Skeletal muscle tissue (tissue), 3 donors: ENCODE measurements at regions not wholly inside any gene's neighbourhood (a gene's known extent, or its start where the extent isn't known, plus 50 kb on each side); places are given as distances from the start of the nearest gene placed in this dataset.

Experiments
- H3K27ac ChIP-seq: one replicate; pipeline ENCODE4 v1.7.0; 2013; ENCODE audit warnings: mild to moderate bottlenecking, low read depth, low read length, inconsistent platforms
- H3K27me3 ChIP-seq, 3 donors: one replicate each; pipeline ENCODE4 v1.7.0; 2013; ENCODE audit warnings: low read length in 3 of 3; ENCODE audit not compliant: control insufficient read depth in 3 of 3, insufficient read depth in 3 of 3
- H3K36me3 ChIP-seq, 3 donors: one replicate each; pipeline ENCODE4 v1.7.0; 2013; ENCODE audit warnings: low read length in 3 of 3; ENCODE audit not compliant: control insufficient read depth in 3 of 3, insufficient read depth in 3 of 3
- H3K4me1 ChIP-seq, 3 donors: one replicate each; pipeline ENCODE4 v1.7.0; 2013; ENCODE audit warnings: low read length in 3 of 3, mild to moderate bottlenecking in 3 of 3; ENCODE audit not compliant: control insufficient read depth in 3 of 3, insufficient read depth in 3 of 3
- H3K4me3 ChIP-seq, 3 donors: one replicate each; pipeline ENCODE4 v1.7.0; 2013; ENCODE audit warnings: low read length in 3 of 3
- H3K9ac ChIP-seq, 3 donors: one replicate each; pipeline ENCODE4 v1.7.0; 2013; ENCODE audit warnings: low read length in 3 of 3, mild to moderate bottlenecking in 3 of 3, moderate library complexity in 2 of 3, low read depth in 1 of 3
- H3K9me3 ChIP-seq, 3 donors: one replicate each; pipeline ENCODE4 v1.7.0; 2013; ENCODE audit warnings: low read length in 3 of 3; ENCODE audit not compliant: control insufficient read depth in 3 of 3
- donor health status: Osteomylitis.

- H3K4me1 ChIP-seq = no peaks in the 10 kb centered on the region
- no peak overlapping the region for H3K9ac ChIP-seq
- no peaks in the 10 kb centered on the region for H3K9me3 ChIP-seq
- no peak overlapping the region for H3K27ac ChIP-seq
- no peak overlapping the region for H3K4me3 ChIP-seq
- no peaks in the 10 kb centered on the region for H3K36me3 ChIP-seq
- no peaks in the 10 kb centered on the region for H3K27me3 ChIP-seq
Measured at GRCh38 chr5:87936667-87937066, 332.0 kb downstream of the TMEM161B start.

GRCh38 chr5:87924436-87924835, 344.2 kb downstream of the TMEM161B start:
- H3K4me1 ChIP-seq = no peaks in the 10 kb centered on the region
- no peak overlapping the region for H3K27ac ChIP-seq
- no peak overlapping the region for H3K9ac ChIP-seq
- H3K36me3 ChIP-seq = no peaks in the 10 kb centered on the region
- H3K27me3 ChIP-seq = no peaks in the 10 kb centered on the region
- H3K4me3 ChIP-seq = no peak overlapping the region
- no peaks in the 10 kb centered on the region for H3K9me3 ChIP-seq

GRCh38 chr5:87916320-87916719, 352.3 kb downstream of the TMEM161B start:
- H3K9me3 ChIP-seq = no peaks in the 10 kb centered on the region
- no peak overlapping the region for H3K27ac ChIP-seq
- H3K9ac ChIP-seq = no peak overlapping the region
- no peak overlapping the region for H3K4me3 ChIP-seq
- no peaks in the 10 kb centered on the region for H3K36me3 ChIP-seq
- H3K4me1 ChIP-seq = no peaks in the 10 kb centered on the region
- no peaks in the 10 kb centered on the region for H3K27me3 ChIP-seq

DNA sequence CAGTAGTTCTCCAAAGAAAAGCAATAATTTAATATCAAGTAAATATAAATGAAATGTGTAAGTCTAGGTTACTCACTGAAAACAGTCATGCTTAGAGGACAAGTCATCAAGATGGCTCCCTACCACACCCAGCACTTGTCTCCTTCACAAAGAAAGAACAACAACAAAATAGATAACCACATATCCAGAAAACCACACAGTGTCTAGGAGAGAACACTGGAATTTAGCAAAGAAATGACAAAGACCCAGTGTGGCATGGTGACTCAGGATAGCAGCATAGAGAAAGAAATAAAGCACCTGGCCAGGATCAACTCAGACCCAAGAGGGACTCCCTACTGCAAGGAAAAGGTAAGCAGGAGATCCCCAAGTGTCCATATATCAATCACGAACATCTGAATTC, 356.2 kb downstream of the TMEM161B start:
- no peaks in the 10 kb centered on the region for H3K27me3 ChIP-seq
- H3K9ac ChIP-seq = no peak overlapping the region
- H3K36me3 ChIP-seq = no peaks in the 10 kb centered on the region
- H3K27ac ChIP-seq = no peak overlapping the region
- H3K9me3 ChIP-seq = no peaks in the 10 kb centered on the region
- H3K4me1 ChIP-seq = no peaks in the 10 kb centered on the region
- H3K4me3 ChIP-seq = no peak overlapping the region

DNA sequence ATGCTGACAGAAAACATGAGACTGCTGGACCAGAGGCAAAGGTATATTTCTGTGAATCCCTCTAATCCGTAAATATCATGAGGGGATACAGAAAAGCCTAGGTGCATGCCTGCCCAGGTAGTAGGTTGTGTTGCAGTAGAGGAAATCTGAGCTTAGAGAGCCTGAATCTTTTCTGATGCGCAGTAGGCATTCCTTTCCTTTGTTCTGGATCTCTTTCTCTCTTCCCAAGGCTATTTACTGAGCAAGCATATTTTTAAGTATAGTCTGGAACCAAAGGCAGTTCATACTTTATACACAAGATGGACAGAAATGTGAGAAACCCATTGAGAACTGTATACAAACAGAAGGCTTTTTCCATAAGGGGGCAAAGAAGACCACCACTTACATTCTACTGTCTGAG, 359.3 kb downstream of the TMEM161B start:
- Histone ChIP-seq H3K27me3 (no peaks in the 10 kb centered on the region), H3K9me3 (no peaks in the 10 kb centered on the region), H3K27ac (no peak overlapping the region), H3K9ac (no peak overlapping the region), H3K36me3 (no peaks in the 10 kb centered on the region), H3K4me3 (no peak overlapping the region), H3K4me1 (no peaks in the 10 kb centered on the region)

GRCh38 chr5:87906962-87907361, 361.7 kb downstream of the TMEM161B start:
- no peaks in the 10 kb centered on the region for H3K4me1 ChIP-seq
- no peaks in the 10 kb centered on the region for H3K27me3 ChIP-seq
- H3K9me3 ChIP-seq = no peaks in the 10 kb centered on the region
- H3K27ac ChIP-seq = no peak overlapping the region
- no peak overlapping the region for H3K9ac ChIP-seq
- no peaks in the 10 kb centered on the region for H3K36me3 ChIP-seq
- H3K4me3 ChIP-seq = no peak overlapping the region

- no peaks in the 10 kb centered on the region for H3K4me1 ChIP-seq
- H3K4me3 ChIP-seq = no peak overlapping the region
- no peaks in the 10 kb centered on the region for H3K9me3 ChIP-seq
- H3K27me3 ChIP-seq = no peaks in the 10 kb centered on the region
- H3K9ac ChIP-seq = no peak overlapping the region
- no peak overlapping the region for H3K27ac ChIP-seq
- H3K36me3 ChIP-seq = no peaks in the 10 kb centered on the region
Measured at GRCh38 chr5:87900419-87900818, 368.2 kb downstream of the TMEM161B start.

DNA sequence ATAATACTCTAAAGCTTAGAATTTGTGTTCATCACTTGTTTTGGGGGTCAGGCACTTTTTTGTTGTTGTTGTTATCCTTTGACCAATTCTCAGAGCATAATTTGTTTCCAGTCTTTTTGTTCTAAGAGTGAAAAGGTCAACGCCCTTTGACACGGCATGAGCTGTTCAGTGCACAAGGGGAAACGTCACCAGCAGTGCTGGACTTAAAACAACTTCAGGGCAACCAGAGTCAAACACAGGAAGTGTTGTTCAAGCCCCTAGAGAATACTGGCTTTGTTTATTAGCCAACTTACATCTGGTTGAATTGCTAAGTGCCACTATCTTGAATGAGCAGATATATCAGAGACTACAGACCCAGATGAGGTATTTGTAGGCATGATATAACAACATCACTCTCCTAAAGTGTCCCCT, 368.9 kb downstream of the TMEM161B start:
- no peaks in the 10 kb centered on the region for H3K27me3 ChIP-seq
- no peak overlapping the region for H3K4me3 ChIP-seq
- H3K9me3 ChIP-seq = no peaks in the 10 kb centered on the region
- no peaks in the 10 kb centered on the region for H3K36me3 ChIP-seq
- H3K9ac ChIP-seq = no peak overlapping the region
- H3K4me1 ChIP-seq = no peaks in the 10 kb centered on the region
- peak overlapping the region; percentile 38 for H3K27ac ChIP-seq

DNA sequence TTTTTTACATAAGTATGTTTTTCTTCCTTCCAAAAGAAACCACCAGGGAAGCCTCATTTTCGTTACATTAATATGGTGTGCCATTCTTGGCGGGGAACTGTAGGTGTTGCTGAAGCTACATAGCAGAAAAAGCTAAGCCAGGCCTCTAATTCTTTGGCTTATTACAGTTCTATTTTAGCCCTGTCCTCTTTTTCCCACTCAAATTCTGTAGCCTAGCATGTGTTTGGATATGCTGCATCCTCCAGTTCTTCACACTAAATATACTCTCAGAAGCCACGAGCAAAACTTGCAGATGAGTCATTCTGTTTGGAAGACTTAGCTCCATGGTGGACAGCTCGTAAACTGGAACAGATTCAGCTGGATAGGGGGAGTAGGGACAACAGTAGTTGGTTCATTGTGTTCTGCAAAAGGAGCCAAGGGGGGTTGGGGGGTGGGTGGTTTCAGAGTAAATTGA, 369.4 kb downstream of the TMEM161B start:
- Histone ChIP-seq H3K4me3 (no peak overlapping the region), H3K4me1 (no peaks in the 10 kb centered on the region), H3K9me3 (no peaks in the 10 kb centered on the region), H3K27ac (peak overlapping the region; percentile 38), H3K27me3 (no peaks in the 10 kb centered on the region), H3K9ac (no peak overlapping the region), H3K36me3 (no peaks in the 10 kb centered on the region)

GRCh38 chr5:87898574-87898973, 370.1 kb downstream of the TMEM161B start:
- no peak overlapping the region for H3K9ac ChIP-seq
- no peaks in the 10 kb centered on the region for H3K9me3 ChIP-seq
- no peaks in the 10 kb centered on the region for H3K27me3 ChIP-seq
- H3K4me1 ChIP-seq = no peaks in the 10 kb centered on the region
- H3K4me3 ChIP-seq = no peak overlapping the region
- no peaks in the 10 kb centered on the region for H3K36me3 ChIP-seq
- H3K27ac ChIP-seq = no peak overlapping the region

GRCh38 chr5:87888139-87888538, 380.5 kb downstream of the TMEM161B start:
- Histone ChIP-seq H3K9ac (no peak overlapping the region), H3K4me3 (no peak overlapping the region), H3K27me3 (no peaks in the 10 kb centered on the region), H3K4me1 (no peaks in the 10 kb centered on the region), H3K36me3 (no peaks in the 10 kb centered on the region), H3K27ac (no peak overlapping the region), H3K9me3 (no peaks in the 10 kb centered on the region)
